HUES64 (cell line): ENCODE measurements at regions not wholly inside any gene's neighbourhood (a gene's known extent, or its start where the extent isn't known, plus 50 kb on each side); places are given as distances from the start of the nearest gene placed in this dataset.
"Not testable (repeated sequence)": the region's sequence is repeated elsewhere in the genome, so short reads cannot be mapped to it uniquely, and the experiment has no call there.

Experiments
- H3K27ac ChIP-seq: 2 replicates; pipeline ENCODE4 v1.7.0; 2013; ENCODE audit warnings: low read depth, low read length, inconsistent platforms
- H3K27me3 ChIP-seq: 2 replicates; pipeline ENCODE4 v1.6.1; 2013; ENCODE audit warnings: mild to moderate bottlenecking, low read length; ENCODE audit not compliant: insufficient read depth
- H3K36me3 ChIP-seq: 2 replicates; pipeline ENCODE4 v1.6.1; 2013; ENCODE audit warnings: mild to moderate bottlenecking, low read length; ENCODE audit not compliant: insufficient read depth
- H3K4me1 ChIP-seq: 2 replicates; pipeline ENCODE4 v1.6.1; 2013; ENCODE audit warnings: mild to moderate bottlenecking, low read length, moderate library complexity; ENCODE audit not compliant: insufficient read depth
- H3K4me3 ChIP-seq: 2 replicates; pipeline ENCODE4 v1.5.1; 2013; ENCODE audit warnings: mild to moderate bottlenecking, low read length, moderate library complexity
- H3K9ac ChIP-seq: 2 replicates; pipeline ENCODE4 v1.6.1; 2013; ENCODE audit warnings: mild to moderate bottlenecking, low read depth, low read length
- H3K9me3 ChIP-seq: 2 replicates; pipeline ENCODE4 v1.6.1; 2013; ENCODE audit warnings: low read depth, low read length; ENCODE audit not compliant: insufficient read depth
- WGBS: fragments of 150-250, 120-280 bp; methylation state at CpG from one replicate; pipeline ENCODE4 v1.1.7; 2013; ENCODE audit warnings: missing lambda C conversion rate; 5-methylcytosine and 5-hydroxymethylcytosine counted together

DNA sequence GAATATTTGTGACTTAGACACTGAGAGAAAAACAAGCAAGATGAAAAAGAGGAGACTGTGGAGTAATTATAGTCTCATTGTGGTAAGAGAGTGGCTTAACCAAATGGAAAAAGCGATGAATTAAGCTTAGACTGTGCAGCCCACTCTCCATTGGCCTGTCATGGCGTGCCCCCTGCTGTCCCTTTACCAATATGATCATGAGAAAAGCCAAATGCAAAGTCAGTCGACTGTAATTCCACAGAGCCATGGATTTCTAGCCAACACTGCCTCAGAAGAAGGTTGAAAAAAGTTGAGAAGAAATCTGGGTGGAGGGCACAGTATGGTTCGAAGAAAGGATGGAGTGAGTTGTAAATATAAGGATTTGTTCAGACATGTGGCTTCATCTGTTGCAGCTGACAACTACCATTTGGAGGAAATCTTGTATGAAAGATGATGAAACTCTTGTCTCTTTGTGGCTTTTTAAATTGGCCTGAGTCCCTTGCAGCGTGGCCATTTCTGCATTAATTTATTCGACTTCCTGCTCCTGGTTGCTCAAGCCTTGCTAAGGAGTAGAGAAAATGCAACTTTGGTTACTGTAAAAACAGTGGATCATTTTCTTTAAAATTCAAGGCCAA lies 251.4 kb downstream of the DOK5 start:
- whole genome bisulfite sequencing, result 75% methylated on average over 6 of the region's 6 CpGs

GRCh38 chr20:54725266-54725665 lies 249.9 kb downstream of the DOK5 start:
- H3K4me3 ChIP-seq, H3K4me1 ChIP-seq, H3K36me3 ChIP-seq, H3K9ac ChIP-seq, H3K9me3 ChIP-seq, H3K27ac ChIP-seq, H3K27me3 ChIP-seq: not testable (repeated sequence)
- 80% methylated on average over 1 of the region's 2 CpGs for WGBS

More for the DNA sequence above, 251.4 kb downstream of the DOK5 start:
- Histone ChIP-seq H3K27me3 (no peaks in the 10 kb centered on the region), H3K4me1 (no peaks in the 10 kb centered on the region; the same call in 1 of the 2 replicates), H3K4me3 (no peak overlapping the region), H3K9ac (no peak overlapping the region), H3K27ac (no peak overlapping the region), H3K36me3 (no peaks in the 10 kb centered on the region), H3K9me3 (peaks cover 4% of the 10 kb centered on the region; the same call in 1 of the 2 replicates)

DNA sequence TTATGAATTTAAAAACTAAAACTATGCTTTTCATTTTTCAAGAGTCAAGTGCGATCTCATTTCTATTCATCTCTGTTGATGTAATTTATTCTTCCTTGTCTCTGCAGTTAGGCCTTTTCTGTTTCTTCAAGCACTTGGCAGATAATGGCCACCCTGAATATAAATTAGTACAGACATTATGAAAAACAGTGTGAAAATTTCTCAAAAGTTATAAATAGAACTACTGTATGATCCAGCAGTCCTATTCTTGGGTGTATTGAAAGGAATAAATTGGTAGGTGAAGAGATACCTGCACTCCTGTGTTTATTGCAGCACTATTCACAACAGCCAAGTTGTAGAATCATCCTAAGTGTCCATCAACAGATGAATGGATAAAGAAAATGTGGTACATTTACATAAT lies 248.3 kb downstream of the DOK5 start:
- Histone ChIP-seq H3K9me3 (peaks cover 4% of the 10 kb centered on the region; the same call in 1 of the 2 replicates), H3K27me3 (no peaks in the 10 kb centered on the region), H3K36me3 (no peaks in the 10 kb centered on the region), H3K4me1 (no peaks in the 10 kb centered on the region; the same call in 1 of the 2 replicates), H3K9ac (no peak overlapping the region), H3K27ac (no peak overlapping the region), H3K4me3 (no peak overlapping the region)
- 89% methylated on average over 1 of the region's 1 CpG for WGBS

DNA sequence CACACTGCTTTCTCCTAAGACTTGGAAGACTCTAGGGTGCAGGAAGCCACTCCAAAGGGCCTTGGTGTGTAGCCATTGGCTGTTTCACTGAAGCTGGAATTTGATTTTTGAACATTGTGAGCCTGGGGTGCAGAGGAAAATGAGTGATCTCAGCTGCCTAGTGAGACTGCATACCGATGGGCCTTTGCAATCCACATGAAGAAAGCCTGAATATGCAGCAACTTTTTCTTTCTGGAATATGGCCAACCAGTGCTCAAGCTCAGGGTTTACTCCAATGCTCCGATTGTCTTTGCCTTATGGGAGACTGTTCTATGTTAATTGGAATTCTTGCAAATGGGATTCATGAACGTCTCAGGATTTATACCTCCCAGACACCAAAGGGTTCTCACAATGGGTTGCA lies 242.6 kb downstream of the DOK5 start:
- no peaks in the 10 kb centered on the region; the same call in 1 of the 2 replicates for H3K9me3 ChIP-seq
- 86% methylated on average over 2 of the region's 3 CpGs for WGBS

GRCh38 chr20:54716790-54717189 lies 241.4 kb downstream of the DOK5 start:
- Histone ChIP-seq H3K9me3 (no peaks in the 10 kb centered on the region; the same call in 1 of the 2 replicates), H3K27me3 (no peaks in the 10 kb centered on the region), H3K36me3 (no peaks in the 10 kb centered on the region)

More for the DNA sequence above, 242.6 kb downstream of the DOK5 start:
- no peaks in the 10 kb centered on the region for H3K36me3 ChIP-seq
- H3K27me3 ChIP-seq, result no peaks in the 10 kb centered on the region
- no peak overlapping the region for H3K9ac ChIP-seq
- no peaks in the 10 kb centered on the region for H3K4me1 ChIP-seq
- no peak overlapping the region for H3K4me3 ChIP-seq
- no peak overlapping the region for H3K27ac ChIP-seq

DNA sequence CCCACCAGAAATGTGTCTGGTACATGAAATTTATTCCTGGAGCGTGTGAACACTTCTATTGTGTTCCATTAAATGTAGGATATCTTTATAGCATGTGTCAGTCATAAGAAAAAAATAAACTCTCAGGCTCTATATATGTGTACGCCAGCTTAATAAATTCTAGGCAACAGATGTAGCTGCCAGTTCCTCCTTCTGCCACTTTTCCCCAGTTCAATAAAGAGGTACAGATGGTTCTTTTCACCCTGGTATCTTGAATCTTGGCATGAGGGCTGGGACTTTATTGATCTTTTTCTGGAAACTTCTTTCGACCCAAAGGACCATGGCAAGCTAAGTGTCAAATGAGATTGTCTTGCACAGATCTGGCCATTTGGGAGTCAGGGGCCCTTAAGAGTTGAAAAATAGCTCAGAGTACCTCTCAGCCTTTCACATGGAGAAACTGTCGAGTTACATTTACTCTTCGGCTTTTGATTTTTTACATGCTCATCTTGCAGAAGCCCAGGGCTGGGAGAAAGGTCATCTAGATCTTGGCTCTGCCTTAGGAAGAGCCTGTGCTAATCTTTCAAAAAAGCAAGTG lies 240.9 kb downstream of the DOK5 start:
- Histone ChIP-seq H3K9me3 (no peaks in the 10 kb centered on the region; the same call in 1 of the 2 replicates), H3K36me3 (no peaks in the 10 kb centered on the region), H3K4me3 (no peak overlapping the region), H3K4me1 (no peaks in the 10 kb centered on the region), H3K27me3 (no peaks in the 10 kb centered on the region), H3K9ac (no peak overlapping the region), H3K27ac (no peak overlapping the region)
- WGBS, result 87% methylated on average over 4 of the region's 5 CpGs

More at GRCh38 chr20:54716790-54717189, 241.4 kb downstream of the DOK5 start:
- Histone ChIP-seq H3K4me3 (no peak overlapping the region), H3K27ac (no peak overlapping the region), H3K9ac (no peak overlapping the region), H3K4me1 (no peaks in the 10 kb centered on the region)

- no peak overlapping the region for H3K9ac ChIP-seq
- no peak overlapping the region for H3K27ac ChIP-seq
- H3K36me3 ChIP-seq, result no peaks in the 10 kb centered on the region
- 69% methylated on average over 3 of the region's 3 CpGs for WGBS
- no peaks in the 10 kb centered on the region for H3K4me1 ChIP-seq
- peaks cover 3% of the 10 kb centered on the region; the same call in 1 of the 2 replicates for H3K9me3 ChIP-seq
- no peaks in the 10 kb centered on the region for H3K27me3 ChIP-seq
- H3K4me3 ChIP-seq, result no peak overlapping the region
Observed at GRCh38 chr20:54714817-54715216, 239.4 kb downstream of the DOK5 start.

- H3K27ac ChIP-seq, result no peak overlapping the region
- peaks cover 3% of the 10 kb centered on the region; the same call in 1 of the 2 replicates for H3K9me3 ChIP-seq
- no peaks in the 10 kb centered on the region for H3K36me3 ChIP-seq
- no peaks in the 10 kb centered on the region for H3K27me3 ChIP-seq
- H3K9ac ChIP-seq, result no peak overlapping the region
- WGBS, result 83% methylated on average over 3 of the region's 4 CpGs
- no peak overlapping the region for H3K4me3 ChIP-seq
- H3K4me1 ChIP-seq, result no peaks in the 10 kb centered on the region
Observed at GRCh38 chr20:54713727-54714126, 238.3 kb downstream of the DOK5 start.

GRCh38 chr20:54711071-54711470 lies 235.7 kb downstream of the DOK5 start:
- no peak overlapping the region for H3K4me3 ChIP-seq
- no peak overlapping the region for H3K9ac ChIP-seq
- H3K36me3 ChIP-seq, result no peaks in the 10 kb centered on the region
- 0 out of 2 replicates have a peak, but pooled peaks cover 5% of the 10 kb centered on the region for H3K9me3 ChIP-seq
- no peaks in the 10 kb centered on the region for H3K27me3 ChIP-seq
- no peak overlapping the region for H3K27ac ChIP-seq
- WGBS, result 92% methylated on average over 3 of the region's 4 CpGs
- no peaks in the 10 kb centered on the region for H3K4me1 ChIP-seq

DNA sequence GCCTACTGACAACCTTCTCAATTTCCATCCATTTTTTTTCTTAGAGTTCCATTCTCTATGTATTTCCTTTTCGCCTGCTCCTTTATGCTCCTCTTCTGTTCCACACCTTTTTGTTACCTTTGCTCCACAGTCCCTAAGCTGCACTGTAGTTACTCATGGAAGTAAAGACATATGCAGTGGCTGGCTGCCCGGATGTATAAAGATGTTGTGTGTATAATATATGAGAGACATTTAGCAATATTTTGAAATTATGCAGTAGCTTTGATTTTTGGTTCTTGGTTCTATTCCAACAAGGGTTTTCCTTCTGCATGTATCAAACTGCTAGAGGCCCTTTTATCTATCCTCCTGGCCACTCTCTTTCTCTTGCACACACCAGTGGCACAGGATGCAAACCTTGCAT lies 234.9 kb downstream of the DOK5 start:
- H3K4me3 ChIP-seq, result no peak overlapping the region
- WGBS, result 81% methylated on average over 2 of the region's 2 CpGs
- no peaks in the 10 kb centered on the region for H3K36me3 ChIP-seq
- H3K27me3 ChIP-seq, result no peaks in the 10 kb centered on the region
- no peak overlapping the region for H3K27ac ChIP-seq
- no peaks in the 10 kb centered on the region for H3K4me1 ChIP-seq
- H3K9ac ChIP-seq, result no peak overlapping the region
- 0 out of 2 replicates have a peak, but pooled peaks cover 5% of the 10 kb centered on the region for H3K9me3 ChIP-seq

DNA sequence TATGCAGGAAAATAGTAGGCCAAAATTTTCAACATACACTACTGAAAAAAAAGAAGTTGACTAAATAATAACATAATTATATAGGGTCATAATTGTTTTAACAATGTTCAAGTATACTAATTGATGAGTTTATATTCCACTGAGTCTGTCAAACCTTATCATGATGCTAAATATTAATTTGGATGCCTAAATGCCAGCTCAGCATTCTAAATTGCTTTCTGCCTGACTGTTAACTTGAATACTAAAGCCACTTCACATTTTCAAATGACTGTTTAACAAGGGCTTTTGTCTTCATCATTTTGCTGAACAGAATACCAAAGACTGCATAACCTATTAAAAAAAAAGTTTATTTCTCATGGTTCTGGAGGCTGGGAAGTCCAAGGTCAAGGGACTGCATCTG lies 232.8 kb downstream of the DOK5 start:
- H3K4me3 ChIP-seq, result no peak overlapping the region
- no peak overlapping the region for H3K9ac ChIP-seq
- no peaks in the 10 kb centered on the region for H3K4me1 ChIP-seq
- H3K27me3 ChIP-seq, result no peaks in the 10 kb centered on the region
- no peaks in the 10 kb centered on the region for H3K36me3 ChIP-seq
- 0 out of 2 replicates have a peak, but pooled peaks cover 5% of the 10 kb centered on the region for H3K9me3 ChIP-seq
- H3K27ac ChIP-seq, result no peak overlapping the region
